ENCODE measurements at regions not wholly inside any gene's neighbourhood (a gene's known extent, or its start where the extent isn't known, plus 50 kb on each side); places are given as distances from the start of the nearest gene placed in this dataset.

- DNase-seq (ENCODE audit: low read depth), result peak; percentile 40
Measured at GRCh38 chr1:213374369-213374768, 323.3 kb downstream of the RPS6KC1 start.

GRCh38 chr1:213375002-213375401 lies 324.0 kb downstream of the RPS6KC1 start:
- no peak for DNase-seq (ENCODE audit: low read depth)

GRCh38 chr1:213376862-213377372 lies 325.9 kb downstream of the RPS6KC1 start:
- DNase-seq (ENCODE audit: low read depth), result no peak

- no peak for DNase-seq (ENCODE audit: low read depth)
Measured at GRCh38 chr1:213380865-213381264, 329.8 kb downstream of the RPS6KC1 start.

- DNase-seq (ENCODE audit: low read depth), result no peak
Measured at GRCh38 chr1:213381572-213382084, 330.6 kb downstream of the RPS6KC1 start.

- DNase-seq (ENCODE audit: low read depth), result no peak
Measured at GRCh38 chr1:213383465-213383864, 332.4 kb downstream of the RPS6KC1 start.

GRCh38 chr1:213385201-213385600 lies 334.2 kb downstream of the RPS6KC1 start:
- no peak for DNase-seq (ENCODE audit: low read depth)

- no peak for DNase-seq (ENCODE audit: low read depth)
Measured at GRCh38 chr1:213385806-213386324, 334.8 kb downstream of the RPS6KC1 start.

- DNase-seq (ENCODE audit: low read depth), result no peak
Measured at GRCh38 chr1:213387380-213388015, 336.5 kb downstream of the RPS6KC1 start.

- DNase-seq (ENCODE audit: low read depth), result no peak
Measured at GRCh38 chr1:213388199-213388598, 337.2 kb downstream of the RPS6KC1 start.

- DNase-seq (ENCODE audit: low read depth), result no peak
Measured at GRCh38 chr1:213389061-213389581, 338.1 kb downstream of the RPS6KC1 start.

GRCh38 chr1:213391445-213391844 lies 340.4 kb downstream of the RPS6KC1 start:
- DNase-seq (ENCODE audit: low read depth), result no peak

GRCh38 chr1:213393860-213394259 lies 342.8 kb downstream of the RPS6KC1 start:
- no peak for DNase-seq (ENCODE audit: low read depth)

- DNase-seq (ENCODE audit: low read depth), result no peak
Measured at GRCh38 chr1:213394837-213395236, 343.8 kb downstream of the RPS6KC1 start.

- no peak for DNase-seq (ENCODE audit: low read depth)
Measured at GRCh38 chr1:213397638-213398037, 346.6 kb downstream of the RPS6KC1 start.

GRCh38 chr1:213399695-213400094 lies 348.7 kb downstream of the RPS6KC1 start:
- no peak for DNase-seq (ENCODE audit: low read depth)

GRCh38 chr1:213409208-213409631 lies 358.2 kb downstream of the RPS6KC1 start:
- DNase-seq (ENCODE audit: low read depth), result no peak

GRCh38 chr1:213409971-213410370 lies 358.9 kb downstream of the RPS6KC1 start:
- no peak for DNase-seq (ENCODE audit: low read depth)

GRCh38 chr1:213414346-213414745 lies 363.3 kb downstream of the RPS6KC1 start:
- no peak for DNase-seq (ENCODE audit: low read depth)

GRCh38 chr1:213414911-213415310 lies 363.9 kb downstream of the RPS6KC1 start:
- no peak for DNase-seq (ENCODE audit: low read depth)

- no peak for DNase-seq (ENCODE audit: low read depth)
Measured at GRCh38 chr1:213415691-213416380, 364.8 kb downstream of the RPS6KC1 start.

GRCh38 chr1:213416461-213417224 lies 365.6 kb downstream of the RPS6KC1 start:
- no peak for DNase-seq (ENCODE audit: low read depth)
